ENCODE measurements at regions not wholly inside any gene's neighbourhood (a gene's known extent, or its start where the extent isn't known, plus 50 kb on each side); places are given as distances from the start of the nearest gene placed in this dataset.

DNA sequence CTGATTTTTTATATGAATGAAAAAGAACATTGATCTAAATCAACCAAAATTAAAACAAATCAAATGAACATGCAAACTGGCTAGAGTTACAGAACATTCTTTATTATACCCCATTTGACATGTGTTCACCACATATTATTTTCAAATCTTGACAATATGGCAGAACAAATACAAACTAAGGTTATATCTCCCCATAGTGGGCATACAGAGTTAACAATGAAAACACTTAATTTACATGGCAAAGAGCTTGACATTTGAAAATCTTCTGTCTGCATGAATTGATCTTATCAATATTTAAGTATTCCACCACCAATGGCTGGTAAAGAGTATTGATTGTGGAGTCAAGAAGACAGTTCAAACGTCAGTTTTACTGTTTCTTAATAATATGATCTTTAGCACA lies 197.9 kb upstream of the ANO3 start:
- Mint-ChIP-seq H3K27me3 (no peaks in the 10 kb centered on the region), H3K27ac (no peak overlapping the region), H3K4me3 (no peak overlapping the region), H3K36me3 (no peaks in the 10 kb centered on the region), H3K9me3 (peaks cover 0 to 21% (median 5%) of the 10 kb centered on the region in 7 donors), H3K4me1 (no peaks in the 10 kb centered on the region)
- no peak overlapping the region for H3K27ac ChIP-seq (ENCODE audit: insufficient read depth, low read length, poor library complexity, severe bottlenecking)
- ATAC-seq (ENCODE audit: low read depth in 2 of 2): no peak
- DNase-seq: no peak
- no peaks in the 10 kb centered on the region for H3K36me3 ChIP-seq (ENCODE audit: control insufficient read depth, insufficient read depth, low read length)
- H3K27me3 ChIP-seq (ENCODE audit: control insufficient read depth, insufficient read depth, low read length): no peaks in the 10 kb centered on the region
- H3K4me1 ChIP-seq (ENCODE audit: control insufficient read depth, insufficient read depth, low read length, poor library complexity, severe bottlenecking): no peaks in the 10 kb centered on the region
- H3K9me3 ChIP-seq (ENCODE audit: control insufficient read depth in 2 of 2, low read length in 2 of 2): no peaks in the 10 kb centered on the region
- no peak overlapping the region for H3K4me3 ChIP-seq (ENCODE audit: low read depth, low read length)

GRCh38 chr11:26134481-26135355 lies 197.2 kb upstream of the ANO3 start:
- H3K4me3 Mint-ChIP-seq: no peak overlapping the region
- no peak overlapping the region for H3K27ac Mint-ChIP-seq
- no peaks in the 10 kb centered on the region for H3K36me3 Mint-ChIP-seq
- H3K4me1 Mint-ChIP-seq: no peaks in the 10 kb centered on the region
- H3K27me3 Mint-ChIP-seq: no peaks in the 10 kb centered on the region
- H3K27ac ChIP-seq (ENCODE audit: insufficient read depth, low read length, poor library complexity, severe bottlenecking): no peak overlapping the region
- H3K4me3 ChIP-seq (ENCODE audit: low read depth, low read length): no peak overlapping the region
- ATAC-seq (ENCODE audit: low read depth in 2 of 2) (no peak), DNase-seq (no peak)
- H3K9me3 Mint-ChIP-seq: peaks cover 0 to 17% (median 5%) of the 10 kb centered on the region in 7 donors
- H3K4me1 ChIP-seq (ENCODE audit: control insufficient read depth, insufficient read depth, low read length, poor library complexity, severe bottlenecking): no peaks in the 10 kb centered on the region
- H3K36me3 ChIP-seq (ENCODE audit: control insufficient read depth, insufficient read depth, low read length): no peaks in the 10 kb centered on the region
- H3K9me3 ChIP-seq (ENCODE audit: control insufficient read depth in 2 of 2, low read length in 2 of 2): no peaks in the 10 kb centered on the region
- H3K27me3 ChIP-seq (ENCODE audit: control insufficient read depth, insufficient read depth, low read length): no peaks in the 10 kb centered on the region

- H3K9me3 ChIP-seq (ENCODE audit: control insufficient read depth in 2 of 2, low read length in 2 of 2): peaks cover 0 to 2% of the 10 kb centered on the region in 2 experiments
- ATAC-seq (ENCODE audit: low read depth in 2 of 2): no peak
- H3K4me1 Mint-ChIP-seq: no peaks in the 10 kb centered on the region
- no peak overlapping the region for H3K27ac Mint-ChIP-seq
- peaks cover 0 to 16% (median 1%) of the 10 kb centered on the region in 7 donors for H3K9me3 Mint-ChIP-seq
- no peak for DNase-seq
- no peaks in the 10 kb centered on the region for H3K4me1 ChIP-seq (ENCODE audit: control insufficient read depth, insufficient read depth, low read length, poor library complexity, severe bottlenecking)
- no peak overlapping the region for H3K4me3 Mint-ChIP-seq
- H3K27me3 ChIP-seq (ENCODE audit: control insufficient read depth, insufficient read depth, low read length): no peaks in the 10 kb centered on the region
- no peaks in the 10 kb centered on the region for H3K27me3 Mint-ChIP-seq
- no peak overlapping the region for H3K27ac ChIP-seq (ENCODE audit: insufficient read depth, low read length, poor library complexity, severe bottlenecking)
- no peaks in the 10 kb centered on the region for H3K36me3 ChIP-seq (ENCODE audit: control insufficient read depth, insufficient read depth, low read length)
- H3K36me3 Mint-ChIP-seq: no peaks in the 10 kb centered on the region
- H3K4me3 ChIP-seq (ENCODE audit: low read depth, low read length): no peak overlapping the region
Measured at GRCh38 chr11:26137651-26138050, 194.3 kb upstream of the ANO3 start.

DNA sequence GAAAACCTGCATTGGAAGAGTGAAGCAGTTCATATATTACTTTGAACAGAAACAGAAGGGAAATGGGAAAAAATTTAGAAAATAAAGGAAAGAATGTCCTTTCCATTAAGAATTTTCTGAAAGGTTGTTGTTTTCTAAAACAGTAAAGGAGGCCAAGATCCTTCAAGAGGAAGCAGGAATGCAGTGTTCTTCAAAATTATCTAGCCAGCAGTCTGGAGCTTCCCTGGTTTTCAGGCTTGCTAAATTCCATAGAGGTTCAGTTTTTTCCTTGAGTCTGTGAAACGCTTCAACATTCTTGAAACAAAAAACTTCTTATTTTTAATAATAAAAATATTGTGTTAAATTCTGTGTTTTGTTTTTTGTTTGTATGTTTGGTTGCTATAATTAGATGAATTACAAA lies 189.0 kb upstream of the ANO3 start:
- Histone ChIP-seq H3K27ac (ENCODE audit: insufficient read depth, low read length, poor library complexity, severe bottlenecking) (no peak overlapping the region), H3K36me3 (ENCODE audit: control insufficient read depth, insufficient read depth, low read length) (no peaks in the 10 kb centered on the region), H3K9me3 (ENCODE audit: control insufficient read depth in 2 of 2, low read length in 2 of 2) (peaks cover 0 to 2% of the 10 kb centered on the region in 2 experiments), H3K4me3 (ENCODE audit: low read depth, low read length) (no peak overlapping the region), H3K27me3 (ENCODE audit: control insufficient read depth, insufficient read depth, low read length) (no peaks in the 10 kb centered on the region), H3K4me1 (ENCODE audit: control insufficient read depth, insufficient read depth, low read length, poor library complexity, severe bottlenecking) (no peaks in the 10 kb centered on the region)
- H3K9me3 Mint-ChIP-seq: peaks cover 0 to 14% (median 3%) of the 10 kb centered on the region in 7 donors
- DNase-seq: no peak
- ATAC-seq (ENCODE audit: low read depth in 2 of 2): no peak
- no peak overlapping the region for H3K27ac Mint-ChIP-seq
- no peaks in the 10 kb centered on the region for H3K36me3 Mint-ChIP-seq
- no peak overlapping the region for H3K4me3 Mint-ChIP-seq
- H3K4me1 Mint-ChIP-seq: no peaks in the 10 kb centered on the region
- H3K27me3 Mint-ChIP-seq: no peaks in the 10 kb centered on the region

- H3K4me3 ChIP-seq (ENCODE audit: low read depth, low read length): no peak overlapping the region
- H3K4me3 Mint-ChIP-seq: no peak overlapping the region
- no peaks in the 10 kb centered on the region for H3K4me1 ChIP-seq (ENCODE audit: control insufficient read depth, insufficient read depth, low read length, poor library complexity, severe bottlenecking)
- no peaks in the 10 kb centered on the region for H3K4me1 Mint-ChIP-seq
- peaks cover 0 to 11% (median 4%) of the 10 kb centered on the region in 7 donors for H3K9me3 Mint-ChIP-seq
- DNase-seq (no peak), ATAC-seq (ENCODE audit: low read depth in 2 of 2) (no peak)
- no peak overlapping the region for H3K27ac Mint-ChIP-seq
- H3K36me3 ChIP-seq (ENCODE audit: control insufficient read depth, insufficient read depth, low read length): no peaks in the 10 kb centered on the region
- H3K27ac ChIP-seq (ENCODE audit: insufficient read depth, low read length, poor library complexity, severe bottlenecking): no peak overlapping the region
- no peaks in the 10 kb centered on the region for H3K36me3 Mint-ChIP-seq
- no peaks in the 10 kb centered on the region for H3K27me3 Mint-ChIP-seq
- H3K27me3 ChIP-seq (ENCODE audit: control insufficient read depth, insufficient read depth, low read length): no peaks in the 10 kb centered on the region
- peaks cover 0 to 2% of the 10 kb centered on the region in 2 experiments for H3K9me3 ChIP-seq (ENCODE audit: control insufficient read depth in 2 of 2, low read length in 2 of 2)
Measured at GRCh38 chr11:26143566-26144290, 188.2 kb upstream of the ANO3 start.

GRCh38 chr11:26144291-26144690 lies 187.6 kb upstream of the ANO3 start:
- Histone ChIP-seq H3K9me3 (ENCODE audit: control insufficient read depth in 2 of 2, low read length in 2 of 2) (peaks cover 0 to 2% of the 10 kb centered on the region in 2 experiments), H3K27ac (ENCODE audit: insufficient read depth, low read length, poor library complexity, severe bottlenecking) (no peak overlapping the region), H3K36me3 (ENCODE audit: control insufficient read depth, insufficient read depth, low read length) (no peaks in the 10 kb centered on the region), H3K27me3 (ENCODE audit: control insufficient read depth, insufficient read depth, low read length) (no peaks in the 10 kb centered on the region), H3K4me1 (ENCODE audit: control insufficient read depth, insufficient read depth, low read length, poor library complexity, severe bottlenecking) (no peaks in the 10 kb centered on the region), H3K4me3 (ENCODE audit: low read depth, low read length) (no peak overlapping the region)
- no peak for ATAC-seq (ENCODE audit: low read depth in 2 of 2)
- no peak for DNase-seq
- H3K4me1 Mint-ChIP-seq: no peaks in the 10 kb centered on the region
- H3K9me3 Mint-ChIP-seq: peaks cover 0 to 11% (median 4%) of the 10 kb centered on the region in 7 donors
- H3K27ac Mint-ChIP-seq: no peak overlapping the region
- H3K27me3 Mint-ChIP-seq: no peaks in the 10 kb centered on the region
- no peak overlapping the region for H3K4me3 Mint-ChIP-seq
- H3K36me3 Mint-ChIP-seq: no peaks in the 10 kb centered on the region

DNA sequence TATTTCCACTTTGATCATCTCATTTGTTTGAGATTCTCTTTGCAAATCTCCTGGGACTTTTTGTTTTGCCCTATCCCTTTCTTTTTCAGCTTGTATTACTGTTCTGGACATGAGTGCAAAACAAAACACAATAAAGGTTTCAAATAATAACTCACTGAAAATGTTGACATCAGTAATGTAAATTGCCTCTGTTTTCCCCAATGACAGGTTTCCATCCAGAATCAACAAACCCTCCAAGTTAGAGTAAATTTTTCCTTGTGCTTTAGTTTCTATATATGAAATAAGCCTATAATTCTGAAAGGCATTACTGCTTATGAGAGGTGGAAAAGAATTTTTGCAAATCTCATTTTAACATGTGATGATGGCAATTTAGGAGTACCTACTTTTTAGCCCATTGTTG lies 187.0 kb upstream of the ANO3 start:
- Mint-ChIP-seq H3K4me3 (no peak overlapping the region), H3K9me3 (peaks cover 0 to 12% (median 4%) of the 10 kb centered on the region in 7 donors), H3K27me3 (no peaks in the 10 kb centered on the region), H3K4me1 (no peaks in the 10 kb centered on the region), H3K27ac (no peak overlapping the region), H3K36me3 (no peaks in the 10 kb centered on the region)
- no peak overlapping the region for H3K27ac ChIP-seq (ENCODE audit: insufficient read depth, low read length, poor library complexity, severe bottlenecking)
- ATAC-seq (ENCODE audit: low read depth in 2 of 2) (no peak), DNase-seq (no peak)
- H3K27me3 ChIP-seq (ENCODE audit: control insufficient read depth, insufficient read depth, low read length): no peaks in the 10 kb centered on the region
- H3K9me3 ChIP-seq (ENCODE audit: control insufficient read depth in 2 of 2, low read length in 2 of 2): peaks cover 0 to 2% of the 10 kb centered on the region in 2 experiments
- no peaks in the 10 kb centered on the region for H3K4me1 ChIP-seq (ENCODE audit: control insufficient read depth, insufficient read depth, low read length, poor library complexity, severe bottlenecking)
- no peak overlapping the region for H3K4me3 ChIP-seq (ENCODE audit: low read depth, low read length)
- no peaks in the 10 kb centered on the region for H3K36me3 ChIP-seq (ENCODE audit: control insufficient read depth, insufficient read depth, low read length)

Measured in CD4-positive, CD25-positive, alpha-beta regulatory T cell (primary cell).